Glutamatergic neuron (in vitro differentiated cells): ENCODE measurements at regions not wholly inside any gene's neighbourhood (a gene's known extent, or its start where the extent isn't known, plus 50 kb on each side); places are given as distances from the start of the nearest gene placed in this dataset.

Experiments used
- DNase-seq: peaks from one replicate; pipeline ENCODE4 v3.0.0; 2022
- H3K27ac Mint-ChIP-seq: one replicate; pipeline ENCODE4 v1.8.0; 2020; ENCODE audit warnings: mild to moderate bottlenecking, mixed read lengths, inconsistent platforms; ENCODE audit not compliant: unreplicated experiment
- H3K27me3 Mint-ChIP-seq: one replicate; pipeline ENCODE4 v1.8.0; 2020; ENCODE audit warnings: mild to moderate bottlenecking, moderate library complexity, mixed read lengths, inconsistent platforms; ENCODE audit not compliant: unreplicated experiment
- H3K36me3 Mint-ChIP-seq: one replicate; pipeline ENCODE4 v1.8.0; 2020; ENCODE audit warnings: mild to moderate bottlenecking, mixed read lengths, inconsistent platforms; ENCODE audit not compliant: unreplicated experiment
- H3K4me1 Mint-ChIP-seq: one replicate; pipeline ENCODE4 v1.8.0; 2020; ENCODE audit warnings: mild to moderate bottlenecking, low read depth, mixed read lengths, inconsistent platforms; ENCODE audit not compliant: unreplicated experiment
- H3K4me3 Mint-ChIP-seq: one replicate; pipeline ENCODE4 v1.8.0; 2020; ENCODE audit warnings: mild to moderate bottlenecking, mixed read lengths, inconsistent platforms; ENCODE audit not compliant: unreplicated experiment
- H3K9me3 Mint-ChIP-seq: one replicate; pipeline ENCODE4 v1.8.0; 2020; ENCODE audit warnings: mild to moderate bottlenecking, moderate library complexity, mixed read lengths, inconsistent platforms; ENCODE audit not compliant: unreplicated experiment
- TF ChIP-seq, protein P1 (sequence below): fragments of 200-600 bp; sonication (generic); IDR thresholded peaks from one replicate; pipeline ENCODE4 v1.5.0; 2021; ENCODE audit not compliant: partially characterized antibody, unreplicated experiment

GRCh38 chr3:31392568-31392967, 140.2 kb upstream of the STT3B start:
- H3K27ac Mint-ChIP-seq = no peak overlapping the region
- H3K36me3 Mint-ChIP-seq = peaks cover 1% of the 10 kb centered on the region
- H3K9me3 Mint-ChIP-seq = no peaks in the 10 kb centered on the region
- H3K4me3 Mint-ChIP-seq = no peak overlapping the region
- no peaks in the 10 kb centered on the region for H3K27me3 Mint-ChIP-seq
- H3K4me1 Mint-ChIP-seq = peaks cover 3% of the 10 kb centered on the region
- DNase-seq = no peak
- TF ChIP-seq, protein P1, sequence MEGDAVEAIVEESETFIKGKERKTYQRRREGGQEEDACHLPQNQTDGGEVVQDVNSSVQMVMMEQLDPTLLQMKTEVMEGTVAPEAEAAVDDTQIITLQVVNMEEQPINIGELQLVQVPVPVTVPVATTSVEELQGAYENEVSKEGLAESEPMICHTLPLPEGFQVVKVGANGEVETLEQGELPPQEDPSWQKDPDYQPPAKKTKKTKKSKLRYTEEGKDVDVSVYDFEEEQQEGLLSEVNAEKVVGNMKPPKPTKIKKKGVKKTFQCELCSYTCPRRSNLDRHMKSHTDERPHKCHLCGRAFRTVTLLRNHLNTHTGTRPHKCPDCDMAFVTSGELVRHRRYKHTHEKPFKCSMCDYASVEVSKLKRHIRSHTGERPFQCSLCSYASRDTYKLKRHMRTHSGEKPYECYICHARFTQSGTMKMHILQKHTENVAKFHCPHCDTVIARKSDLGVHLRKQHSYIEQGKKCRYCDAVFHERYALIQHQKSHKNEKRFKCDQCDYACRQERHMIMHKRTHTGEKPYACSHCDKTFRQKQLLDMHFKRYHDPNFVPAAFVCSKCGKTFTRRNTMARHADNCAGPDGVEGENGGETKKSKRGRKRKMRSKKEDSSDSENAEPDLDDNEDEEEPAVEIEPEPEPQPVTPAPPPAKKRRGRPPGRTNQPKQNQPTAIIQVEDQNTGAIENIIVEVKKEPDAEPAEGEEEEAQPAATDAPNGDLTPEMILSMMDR = no peak

DNA sequence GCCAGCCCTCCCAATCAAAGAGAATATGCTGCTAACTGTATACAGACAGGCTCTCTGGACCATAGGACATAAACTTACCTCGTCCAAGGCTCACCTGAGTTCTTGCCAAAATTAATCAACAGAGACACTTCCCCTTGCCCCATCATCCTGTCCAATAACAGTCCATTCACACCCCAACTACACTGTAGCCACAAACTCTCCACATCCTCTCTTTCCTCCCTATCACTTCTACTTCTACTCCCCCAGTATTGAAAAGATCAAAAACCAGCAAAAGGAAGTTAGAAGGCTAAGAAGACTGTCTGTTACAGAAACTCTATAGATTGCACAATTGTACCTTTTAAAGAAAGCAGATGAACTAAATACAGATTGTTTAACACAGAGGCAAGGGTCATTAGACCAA, 133.5 kb upstream of the STT3B start:
- no peaks in the 10 kb centered on the region for H3K36me3 Mint-ChIP-seq

DNA sequence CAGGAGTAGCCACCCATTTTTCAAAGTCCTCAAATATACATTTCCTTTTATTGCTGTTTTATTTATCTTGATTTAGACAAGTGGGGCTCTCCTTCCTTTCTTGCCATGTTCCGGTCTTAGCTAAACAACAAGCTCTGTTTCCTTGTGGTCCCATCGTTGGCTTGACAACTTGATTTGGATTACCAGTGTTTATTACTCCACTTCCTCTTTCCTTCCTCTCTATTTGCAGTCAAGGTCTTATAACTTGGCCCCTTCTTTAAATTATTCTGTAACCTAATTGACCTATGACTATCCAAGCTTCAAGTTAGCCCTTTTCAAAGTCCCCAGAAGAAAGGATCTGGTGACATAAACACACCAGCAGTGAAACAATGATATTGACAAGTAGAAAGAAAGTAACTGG, 130.6 kb upstream of the STT3B start:
- Mint-ChIP-seq H3K27me3 (no peaks in the 10 kb centered on the region), H3K4me1 (no peaks in the 10 kb centered on the region), H3K36me3 (no peaks in the 10 kb centered on the region), H3K4me3 (no peak overlapping the region), H3K27ac (no peak overlapping the region), H3K9me3 (no peaks in the 10 kb centered on the region)
- TF ChIP-seq, protein P1 = no peak
- no peak for DNase-seq

More for the DNA sequence above, 133.5 kb upstream of the STT3B start:
- TF ChIP-seq, protein P1 = no peak
- H3K4me3 Mint-ChIP-seq = no peak overlapping the region
- no peaks in the 10 kb centered on the region for H3K9me3 Mint-ChIP-seq
- H3K27me3 Mint-ChIP-seq = no peaks in the 10 kb centered on the region
- H3K27ac Mint-ChIP-seq = no peak overlapping the region
- DNase-seq = no peak
- H3K4me1 Mint-ChIP-seq = no peaks in the 10 kb centered on the region

DNA sequence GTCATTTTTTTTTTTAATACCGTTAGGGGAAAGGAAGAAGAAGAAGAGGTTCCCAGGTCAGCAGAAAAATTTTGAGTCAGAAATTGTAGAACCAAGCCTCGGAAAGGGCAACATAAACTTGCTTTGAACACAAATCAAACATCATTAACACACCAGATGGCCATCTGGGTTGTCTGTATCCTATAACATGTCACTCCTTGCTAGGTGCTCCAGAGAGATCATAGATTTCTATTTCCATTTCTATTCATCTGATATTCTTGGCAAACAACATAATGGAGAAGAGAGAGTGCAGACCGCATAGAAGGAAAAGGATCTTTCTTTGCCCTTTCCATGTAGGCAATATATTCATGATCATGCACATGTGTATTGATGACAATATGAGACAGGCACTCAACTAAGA, 129.5 kb upstream of the STT3B start:
- TF ChIP-seq, protein P1 = no peak
- Mint-ChIP-seq H3K4me3 (no peak overlapping the region), H3K9me3 (no peaks in the 10 kb centered on the region), H3K27me3 (no peaks in the 10 kb centered on the region), H3K27ac (no peak overlapping the region), H3K36me3 (no peaks in the 10 kb centered on the region), H3K4me1 (no peaks in the 10 kb centered on the region)
- no peak for DNase-seq

- Mint-ChIP-seq H3K27me3 (no peaks in the 10 kb centered on the region), H3K27ac (no peak overlapping the region), H3K4me1 (no peaks in the 10 kb centered on the region), H3K36me3 (no peaks in the 10 kb centered on the region), H3K4me3 (no peak overlapping the region), H3K9me3 (no peaks in the 10 kb centered on the region)
- DNase-seq = no peak
- TF ChIP-seq, protein P1 = no peak
Measured at GRCh38 chr3:31404871-31405270, 127.9 kb upstream of the STT3B start.
